HT-29 (cell line): ENCODE measurements at regions not wholly inside any gene's neighbourhood (a gene's known extent, or its start where the extent isn't known, plus 50 kb on each side); places are given as distances from the start of the nearest gene placed in this dataset.
A peak's percentile ranks its signal among the peaks of the same experiment; 100 is the strongest.

Experiments used
- DNase-seq: peaks from one replicate; pipeline ENCODE4 v3.0.0-alpha.2; 2015; ENCODE audit warnings: low spot score

DNA sequence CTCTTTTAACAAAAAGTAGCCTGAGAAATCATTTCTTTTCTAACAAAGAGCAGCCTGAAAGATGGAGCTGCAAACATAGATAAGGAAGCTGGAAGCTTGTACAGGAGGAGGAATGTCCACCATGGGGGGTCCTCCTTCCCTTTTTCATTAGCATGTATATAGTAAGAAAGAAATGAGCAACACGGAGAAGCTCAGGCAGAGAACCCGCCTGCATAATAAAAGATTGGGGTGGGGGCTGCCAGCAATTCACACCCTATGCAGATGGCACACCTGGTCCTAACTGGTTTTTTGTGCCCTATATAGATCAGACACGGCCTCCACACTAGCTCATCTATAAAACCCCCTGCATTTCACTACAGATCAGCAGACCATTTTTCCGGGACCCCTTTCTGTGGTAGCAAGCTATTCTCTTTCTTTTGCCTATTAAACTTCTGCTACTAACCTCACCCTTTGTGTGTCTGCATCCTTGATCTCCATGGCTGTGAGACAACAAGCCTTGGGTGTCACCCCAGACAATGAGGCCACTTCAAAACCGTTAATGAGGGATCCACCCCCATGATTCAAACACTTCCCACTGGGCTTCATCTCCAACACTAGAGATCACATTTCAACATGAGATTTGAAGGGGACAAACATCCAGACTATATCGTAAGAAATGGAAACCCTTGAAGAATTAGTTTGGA, 167.5 kb upstream of the FREM2 start:
- DNase-seq, result no peak

DNA sequence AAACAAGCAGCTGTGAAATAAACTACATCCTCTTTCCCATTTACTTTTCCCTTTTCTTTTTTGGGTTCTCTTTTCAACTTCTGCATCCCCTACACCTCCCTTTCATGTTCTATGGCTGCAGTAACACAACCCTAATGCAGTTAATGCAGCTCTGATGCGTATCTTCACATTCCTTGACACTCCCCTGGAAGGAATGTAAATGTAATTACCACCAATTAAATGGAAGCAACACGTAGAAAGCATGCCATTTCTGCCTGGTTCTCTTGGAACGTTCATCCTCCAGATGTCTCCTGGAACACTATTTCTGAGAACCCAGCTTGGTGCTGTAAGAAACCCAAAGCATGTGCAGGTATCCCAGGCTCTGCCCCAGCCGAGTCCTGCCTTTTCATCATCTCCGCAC, 166.8 kb upstream of the FREM2 start:
- DNase-seq, result no peak

DNA sequence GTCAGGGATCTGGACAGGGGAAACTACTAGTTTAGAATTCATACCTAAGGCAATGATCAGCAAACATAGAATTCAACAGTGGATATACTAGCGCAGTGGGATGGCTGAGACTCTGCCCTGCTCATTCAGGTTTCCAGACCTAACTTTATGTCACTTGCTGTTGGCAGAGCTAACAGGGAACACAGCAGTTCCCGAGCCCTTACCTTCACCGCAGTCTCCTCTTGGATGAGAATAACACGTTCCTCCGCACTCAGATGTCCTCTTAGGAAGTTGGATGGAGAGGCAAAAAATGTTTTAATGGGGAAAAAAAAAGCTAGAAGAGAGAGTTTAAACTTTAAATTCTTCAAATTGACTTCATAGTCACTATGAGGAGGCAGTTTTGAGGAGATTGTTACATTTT, 159.7 kb upstream of the FREM2 start:
- DNase-seq, result no peak

GRCh38 chr13:38528986-38529385, 157.9 kb upstream of the FREM2 start:
- DNase-seq, result peak; percentile 11

DNA sequence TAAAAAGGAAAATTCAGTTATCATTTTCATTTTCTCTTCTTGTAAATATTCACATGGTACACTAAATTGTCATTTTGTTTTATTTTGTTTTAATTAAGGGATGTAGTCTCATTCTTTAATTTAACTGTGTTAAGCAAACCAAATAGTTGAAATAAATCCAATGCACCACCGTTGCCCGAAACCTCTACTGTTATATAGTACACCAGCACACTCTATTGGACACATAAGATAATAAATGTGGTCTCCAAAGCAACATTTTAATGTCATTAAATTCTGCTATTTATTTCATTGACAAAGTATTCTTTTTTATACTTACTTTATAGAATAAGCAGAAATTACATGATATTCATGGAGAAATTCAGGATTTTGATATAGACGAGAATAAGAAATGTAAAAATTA, 156.4 kb upstream of the FREM2 start:
- DNase-seq, result peak; percentile 31

DNA sequence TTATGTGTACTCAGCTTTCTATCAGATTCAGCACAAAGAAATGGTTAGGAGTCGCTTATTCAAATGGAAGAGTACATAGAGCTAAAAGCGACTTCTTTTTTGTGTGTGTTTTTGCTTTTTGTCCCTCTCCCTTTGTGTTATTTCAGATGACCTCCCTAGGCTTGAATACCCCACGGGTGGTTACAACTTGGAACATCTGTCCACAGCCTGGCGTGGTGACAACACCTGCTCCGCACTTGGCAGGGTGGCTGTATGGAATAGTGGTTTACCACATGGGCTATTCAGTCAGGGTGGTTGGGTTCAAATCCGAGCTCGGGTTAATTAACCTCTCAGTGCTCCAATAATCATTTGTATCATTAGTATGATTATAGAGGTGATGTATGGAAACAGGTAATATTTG, 151.6 kb upstream of the FREM2 start:
- DNase-seq, result no peak

DNA sequence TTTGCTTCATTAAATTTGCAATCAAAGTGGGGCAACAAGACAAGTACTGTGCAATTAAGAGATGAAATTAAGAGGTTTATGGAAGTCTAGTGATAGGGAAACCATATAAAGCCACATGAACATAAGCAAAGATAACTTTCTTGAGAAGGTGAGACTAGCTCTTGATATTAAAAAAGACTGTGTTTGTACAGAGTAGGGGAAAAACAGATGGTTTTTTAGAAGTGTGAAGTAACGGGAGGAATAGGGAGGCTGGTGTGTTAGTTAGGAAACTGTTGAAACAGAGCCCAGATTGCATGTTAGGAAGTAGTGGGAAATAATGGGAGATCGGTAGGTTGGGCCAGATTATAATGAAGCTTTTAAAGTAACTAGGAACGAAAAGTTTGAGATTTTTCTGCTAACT, 149.8 kb upstream of the FREM2 start:
- DNase-seq, result no peak

GRCh38 chr13:38538422-38538821, 148.5 kb upstream of the FREM2 start:
- no peak for DNase-seq

GRCh38 chr13:38539632-38540031, 147.2 kb upstream of the FREM2 start:
- no peak for DNase-seq

DNA sequence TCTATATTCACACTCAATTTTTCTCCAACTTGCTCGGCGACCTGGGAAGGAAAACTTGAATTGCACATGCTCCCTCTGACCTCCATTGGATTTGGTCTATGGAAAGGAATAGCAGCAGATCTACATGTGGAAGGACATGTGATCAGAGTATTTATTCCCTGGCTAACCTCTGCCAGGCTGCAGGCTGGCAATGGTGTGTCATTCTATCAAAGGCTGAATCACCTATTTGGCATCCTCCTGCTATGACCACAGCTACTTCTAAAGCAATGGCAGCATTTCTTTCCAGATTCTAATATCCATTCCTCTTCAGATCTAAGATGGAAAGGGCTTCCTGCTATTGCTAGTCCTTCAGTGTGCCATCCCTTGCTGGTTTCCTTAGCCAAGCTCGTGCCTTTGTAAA, 144.3 kb upstream of the FREM2 start:
- DNase-seq, result no peak

DNA sequence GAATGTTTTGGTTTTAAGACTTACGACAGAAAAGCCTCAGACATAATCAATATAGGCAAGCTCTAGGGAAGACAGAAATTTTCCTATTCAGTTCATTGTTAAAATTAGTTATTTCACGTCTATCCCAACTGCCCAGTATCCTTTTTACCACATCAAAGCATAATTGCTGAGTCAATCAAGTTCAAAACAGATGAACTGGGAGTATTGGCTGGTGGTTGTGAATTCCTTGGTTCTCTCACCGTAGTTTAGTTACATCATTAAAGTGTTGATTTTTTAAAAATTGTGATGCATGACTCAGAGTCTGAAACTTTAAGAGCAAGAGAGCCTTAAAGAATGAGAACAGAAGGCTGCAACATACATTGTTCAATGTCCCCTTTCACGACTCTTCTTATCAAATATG, 143.3 kb upstream of the FREM2 start:
- no peak for DNase-seq

DNA sequence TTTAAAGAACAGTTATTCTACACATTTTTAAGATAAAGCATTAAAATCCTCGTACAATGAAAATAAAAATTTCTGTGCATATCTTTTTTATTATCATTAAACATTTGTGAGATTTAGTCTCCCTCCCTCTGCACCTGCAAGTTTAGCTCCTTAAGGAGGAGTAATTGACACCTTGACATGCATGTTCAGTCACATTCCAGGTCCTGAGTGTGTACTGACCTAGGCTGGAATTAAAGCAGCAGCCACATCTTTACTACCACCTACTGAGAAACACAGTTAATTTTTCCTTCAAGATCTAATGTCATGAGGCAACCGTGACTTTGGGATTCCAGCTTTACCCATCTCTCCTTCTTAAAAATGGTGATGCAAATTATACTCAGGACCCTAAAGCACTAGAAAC, 123.1 kb upstream of the FREM2 start:
- DNase-seq, result no peak

DNA sequence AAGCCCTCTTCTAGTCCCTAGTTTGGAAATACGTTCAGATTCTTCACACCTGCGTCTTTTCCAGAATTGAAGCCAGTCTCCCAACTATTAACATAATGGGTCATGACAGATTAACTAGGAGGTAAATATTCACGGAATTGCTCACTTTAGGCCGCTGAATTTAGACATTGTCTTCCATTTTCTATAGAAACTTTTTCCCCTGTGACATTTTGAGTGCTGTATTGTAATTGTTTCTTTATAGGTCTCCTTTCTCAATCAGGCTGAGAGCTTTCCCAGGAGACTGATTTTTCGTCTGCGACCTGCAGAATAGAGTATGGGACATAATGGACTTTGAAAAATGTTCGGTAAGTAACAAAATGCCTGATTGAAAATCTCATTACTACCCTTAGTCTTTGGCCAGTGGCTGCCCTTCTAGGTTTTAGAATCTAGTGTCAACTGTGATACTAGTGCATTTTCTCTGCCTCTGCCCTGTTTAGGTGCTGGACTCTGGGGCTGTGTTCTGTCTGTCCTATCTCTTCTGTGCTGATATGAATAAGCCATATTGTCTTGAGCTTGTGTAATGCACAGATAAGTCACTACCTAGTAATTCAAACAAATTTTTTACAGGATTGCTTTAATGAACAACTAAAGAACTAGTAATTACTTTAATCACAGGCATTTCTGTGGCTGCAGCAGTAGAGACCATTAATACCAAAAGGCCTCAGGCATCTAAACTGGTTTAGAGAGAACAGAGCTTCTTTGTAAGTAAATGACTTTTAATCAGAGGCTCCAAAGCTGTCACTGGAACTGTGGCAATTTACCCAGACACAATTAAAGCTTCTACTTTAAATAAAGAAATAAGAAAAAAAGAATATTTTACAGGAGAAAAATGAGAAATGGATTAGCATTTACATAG, 122.4 kb upstream of the FREM2 start:
- no peak for DNase-seq

GRCh38 chr13:38566023-38566422, 120.9 kb upstream of the FREM2 start:
- DNase-seq, result no peak

DNA sequence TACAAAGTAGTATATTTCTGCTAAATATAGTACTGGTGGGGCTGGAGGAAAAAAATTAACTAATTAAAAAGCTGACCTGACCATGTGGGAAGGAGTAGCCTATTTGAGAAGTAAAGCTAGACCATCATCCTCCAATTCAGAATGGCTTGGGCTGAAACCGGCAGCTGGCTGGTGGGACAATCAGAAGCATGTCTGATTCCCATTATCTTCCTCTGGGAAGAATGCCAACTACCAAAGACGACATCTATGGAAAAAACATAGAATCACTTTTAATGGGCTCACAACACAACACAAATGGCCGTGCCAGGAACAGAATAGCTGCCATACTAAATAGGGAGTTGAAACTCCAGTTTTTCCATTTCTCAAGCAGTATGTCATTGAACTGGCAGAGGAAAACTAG, 120.4 kb upstream of the FREM2 start:
- DNase-seq, result no peak

GRCh38 chr13:38570706-38571105, 116.2 kb upstream of the FREM2 start:
- DNase-seq, result no peak

DNA sequence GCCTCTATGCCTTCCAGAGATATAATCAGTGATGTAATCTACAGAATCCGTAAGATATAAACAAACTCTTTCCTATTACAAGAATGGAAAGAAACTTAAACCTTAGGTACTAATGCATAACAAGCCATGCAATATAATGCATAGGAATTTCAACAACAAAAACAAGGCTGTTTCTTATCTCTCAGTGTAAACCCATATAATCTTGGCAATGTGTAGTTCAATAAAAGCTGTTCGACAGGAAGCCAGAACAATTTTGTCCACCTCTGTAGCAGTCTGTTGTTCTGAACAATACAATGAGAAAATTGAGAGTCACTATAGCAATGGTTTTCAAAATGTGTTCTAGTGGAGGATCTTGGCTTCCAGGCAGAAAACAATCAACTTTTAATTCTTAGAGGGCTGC, 111.5 kb upstream of the FREM2 start:
- DNase-seq, result no peak

DNA sequence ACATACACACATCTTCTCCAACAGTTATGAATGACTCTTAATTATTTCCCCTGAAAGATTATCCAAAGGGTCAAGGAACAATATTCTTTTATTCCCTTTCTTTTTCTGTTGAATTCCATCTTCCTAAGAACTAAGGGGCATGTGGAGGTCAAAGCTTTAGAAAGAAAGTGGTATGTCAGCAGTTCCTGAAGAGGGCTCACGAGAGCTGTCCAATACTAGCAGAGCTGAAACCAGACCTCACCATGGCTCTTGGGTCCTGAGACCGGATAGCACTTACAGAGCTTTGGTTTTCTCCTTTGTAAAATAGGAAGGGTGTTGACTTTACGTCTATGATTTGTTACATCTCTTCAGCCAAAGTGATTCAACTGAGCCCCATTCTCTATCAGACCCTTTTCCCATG, 109.8 kb upstream of the FREM2 start:
- peak; percentile 13 for DNase-seq

DNA sequence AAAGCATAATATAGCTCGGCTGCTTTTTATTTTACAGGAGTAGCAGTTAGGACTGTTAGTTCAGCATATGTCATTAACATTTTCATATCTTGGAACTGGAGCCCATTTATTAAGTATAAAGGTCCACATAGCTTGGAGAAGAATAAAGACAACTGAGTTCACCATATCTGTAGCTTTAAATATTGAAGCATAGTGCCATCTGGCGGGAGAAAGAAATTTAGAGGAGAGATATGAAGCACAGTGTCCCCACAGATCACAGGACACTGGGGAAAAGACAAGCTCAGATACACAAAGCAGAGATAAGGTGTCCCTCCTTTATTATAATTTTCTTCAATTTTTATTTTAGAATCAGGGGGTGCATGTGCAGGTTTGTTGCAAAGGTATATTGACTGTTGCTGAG, 104.7 kb upstream of the FREM2 start:
- DNase-seq, result peak; percentile 81

- no peak for DNase-seq
These were observed 96.6 kb upstream of the FREM2 start for GRCh38 chr13:38590230-38590629.

GRCh38 chr13:38590796-38591507, 95.9 kb upstream of the FREM2 start:
- no peak for DNase-seq

- no peak for DNase-seq
These were observed 84.6 kb upstream of the FREM2 start for GRCh38 chr13:38602266-38602665.
